EL (cell line): ENCODE measurements at regions not wholly inside any gene's neighbourhood (a gene's known extent, or its start where the extent isn't known, plus 50 kb on each side); places are given as distances from the start of the nearest gene placed in this dataset.

Source experiments
- DNase-seq: peaks from one replicate; pipeline ENCODE4 v3.0.0-alpha.2; 2016

GRCh38 chr4:176508780-176509331, 189.1 kb downstream of the SPCS3 start:
- no peak for DNase-seq

GRCh38 chr4:176525576-176525975, 205.8 kb downstream of the SPCS3 start:
- no peak for DNase-seq

- DNase-seq: no peak
These were observed 206.9 kb downstream of the SPCS3 start for GRCh38 chr4:176526704-176527103.

GRCh38 chr4:176529574-176529973, 209.8 kb downstream of the SPCS3 start:
- no peak for DNase-seq

GRCh38 chr4:176533159-176533558, 213.4 kb downstream of the SPCS3 start:
- DNase-seq: peak; percentile 16

GRCh38 chr4:176534566-176534965, 214.8 kb downstream of the SPCS3 start:
- DNase-seq: peak; percentile 85

GRCh38 chr4:176538217-176538925, 218.6 kb downstream of the SPCS3 start:
- DNase-seq: peak; percentile 89

- DNase-seq: no peak
These were observed 219.5 kb downstream of the SPCS3 start for GRCh38 chr4:176539091-176539784.

GRCh38 chr4:176539785-176540175, 220.0 kb downstream of the SPCS3 start:
- DNase-seq: peak; percentile 11

GRCh38 chr4:176540814-176541213, 221.0 kb downstream of the SPCS3 start:
- DNase-seq: no peak

- DNase-seq: peak; percentile 50
These were observed 226.1 kb downstream of the SPCS3 start for GRCh38 chr4:176545872-176546271.

GRCh38 chr4:176546975-176547374, 227.2 kb downstream of the SPCS3 start:
- DNase-seq: peak; percentile 79

GRCh38 chr4:176548571-176548970, 228.8 kb downstream of the SPCS3 start:
- DNase-seq: peak; percentile 87

GRCh38 chr4:176549161-176549865, 229.5 kb downstream of the SPCS3 start:
- peak; percentile 67 for DNase-seq

GRCh38 chr4:176558661-176559060, 234.1 kb downstream of the VEGFC start:
- no peak for DNase-seq

GRCh38 chr4:176561368-176561767, 231.4 kb downstream of the VEGFC start:
- DNase-seq: no peak

- peak; percentile 22 for DNase-seq
These were observed 229.1 kb downstream of the VEGFC start for GRCh38 chr4:176563591-176563990.

- peak; percentile 17 for DNase-seq
These were observed 227.7 kb downstream of the VEGFC start for GRCh38 chr4:176565049-176565448.

GRCh38 chr4:176566769-176567168, 226.0 kb downstream of the VEGFC start:
- DNase-seq: no peak

GRCh38 chr4:176568238-176568637, 224.5 kb downstream of the VEGFC start:
- no peak for DNase-seq

GRCh38 chr4:176569301-176569700, 223.4 kb downstream of the VEGFC start:
- DNase-seq: no peak

- DNase-seq: no peak
These were observed 221.5 kb downstream of the VEGFC start for GRCh38 chr4:176571206-176571605.

GRCh38 chr4:176575141-176575730, 217.5 kb downstream of the VEGFC start:
- DNase-seq: peak; percentile 12
